ENCODE measurements at regions not wholly inside any gene's neighbourhood (a gene's known extent, or its start where the extent isn't known, plus 50 kb on each side); places are given as distances from the start of the nearest gene placed in this dataset.

DNA sequence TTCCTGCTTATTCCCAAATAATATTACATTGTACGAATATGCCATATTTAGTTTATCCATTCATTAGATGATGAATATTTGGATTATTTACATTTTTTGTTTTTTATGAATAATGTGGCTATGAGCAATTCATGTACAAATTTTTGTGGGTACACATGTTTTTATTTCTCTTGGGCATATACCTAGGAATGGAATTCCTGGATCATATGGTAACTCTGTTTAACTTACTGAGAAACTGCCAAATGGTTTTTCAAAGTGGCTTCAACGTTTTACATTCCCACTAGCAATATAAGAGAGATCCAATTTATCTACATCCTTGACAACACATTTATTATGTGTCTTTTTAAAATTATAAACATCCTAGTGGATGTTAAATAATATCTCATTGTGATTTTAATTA is 362.0 kb upstream of the TMCO5A start:
- no peak for TF ChIP-seq EZH2phosphoT487 (IDR thresholded peaks at IDR 0.05)
- TF ChIP-seq, protein P1, sequence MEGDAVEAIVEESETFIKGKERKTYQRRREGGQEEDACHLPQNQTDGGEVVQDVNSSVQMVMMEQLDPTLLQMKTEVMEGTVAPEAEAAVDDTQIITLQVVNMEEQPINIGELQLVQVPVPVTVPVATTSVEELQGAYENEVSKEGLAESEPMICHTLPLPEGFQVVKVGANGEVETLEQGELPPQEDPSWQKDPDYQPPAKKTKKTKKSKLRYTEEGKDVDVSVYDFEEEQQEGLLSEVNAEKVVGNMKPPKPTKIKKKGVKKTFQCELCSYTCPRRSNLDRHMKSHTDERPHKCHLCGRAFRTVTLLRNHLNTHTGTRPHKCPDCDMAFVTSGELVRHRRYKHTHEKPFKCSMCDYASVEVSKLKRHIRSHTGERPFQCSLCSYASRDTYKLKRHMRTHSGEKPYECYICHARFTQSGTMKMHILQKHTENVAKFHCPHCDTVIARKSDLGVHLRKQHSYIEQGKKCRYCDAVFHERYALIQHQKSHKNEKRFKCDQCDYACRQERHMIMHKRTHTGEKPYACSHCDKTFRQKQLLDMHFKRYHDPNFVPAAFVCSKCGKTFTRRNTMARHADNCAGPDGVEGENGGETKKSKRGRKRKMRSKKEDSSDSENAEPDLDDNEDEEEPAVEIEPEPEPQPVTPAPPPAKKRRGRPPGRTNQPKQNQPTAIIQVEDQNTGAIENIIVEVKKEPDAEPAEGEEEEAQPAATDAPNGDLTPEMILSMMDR (IDR thresholded peaks at IDR 0.05), result no peak

All from neural progenitor cell (in vitro differentiated cells).